Activated CD4-positive, alpha-beta T cell treated with anti-CD3 and anti-CD28 coated beads for 36 hours (primary cell): ENCODE measurements at regions not wholly inside any gene's neighbourhood (a gene's known extent, or its start where the extent isn't known, plus 50 kb on each side); places are given as distances from the start of the nearest gene placed in this dataset.

ENCODE experiments used
- ATAC-seq: fragments of 200-7000 bp; cut with Tn5 transposase; one replicate; pipeline ENCODE4 v1.10.0; 2021; ENCODE audit warnings: mild to moderate bottlenecking, moderate library complexity
- CTCF ChIA-PET: fragments of 350-600 bp; sonication (Branson Sonifier 250); formaldehyde crosslinking; loops from one replicate; lab custom pipeline; 2021; ENCODE audit warnings: antibody characterized with exemption; lab: Charles Lee
- POLR2A ChIA-PET: fragments of 350-600 bp; sonication (Branson Sonifier 250); formaldehyde crosslinking; loops from one replicate; lab custom pipeline; 2021; ENCODE audit warnings: antibody characterized with exemption, inconsistent platforms; lab: Charles Lee
- DNase-seq: peaks from one replicate; pipeline ENCODE4 v3.0.0-alpha.2; 2020
- H3K27ac Mint-ChIP-seq: one replicate; pipeline ENCODE4 v1.8.0; 2021; ENCODE audit warnings: mixed read lengths
- H3K27me3 Mint-ChIP-seq: one replicate; pipeline ENCODE4 v1.8.0; 2021; ENCODE audit warnings: mixed read lengths
- H3K36me3 Mint-ChIP-seq: one replicate; pipeline ENCODE4 v1.8.0; 2021; ENCODE audit warnings: low read depth, mixed read lengths
- H3K4me1 Mint-ChIP-seq: one replicate; pipeline ENCODE4 v1.8.0; 2021; ENCODE audit warnings: mixed read lengths
- H3K4me3 Mint-ChIP-seq: one replicate; pipeline ENCODE4 v1.8.0; 2021; ENCODE audit warnings: mild to moderate bottlenecking, moderate library complexity, mixed read lengths
- H3K9me3 Mint-ChIP-seq: one replicate; pipeline ENCODE4 v1.8.0; 2021; ENCODE audit warnings: low read depth, mixed read lengths
- intact Hi-C, 2 experiments: fragments of 100-400 bp; cut with DNase I in 1 of 2; cut with micrococcal nuclease in 1 of 2; formaldehyde crosslinking; loops; one replicate each; pipeline versions ENCODE4 v1.14.2 to v1.15.1; 2022 to 2024; cut with DNase I, micrococcal nuclease

- Mint-ChIP-seq H3K27ac (no peak overlapping the region), H3K9me3 (peaks cover 5% of the 10 kb centered on the region), H3K36me3 (no peaks in the 10 kb centered on the region), H3K4me1 (no peaks in the 10 kb centered on the region), H3K4me3 (no peak overlapping the region), H3K27me3 (no peaks in the 10 kb centered on the region)
- ATAC-seq = no peak
- ChIA-PET CTCF (no interaction called here), POLR2A (no interaction called here)
- DNase-seq = no peak
- intact Hi-C loops = no loop called here
Measured at GRCh38 chr6:147768969-147769368, 260.5 kb downstream of the SAMD5 start.

- H3K27ac Mint-ChIP-seq = no peak overlapping the region
- H3K27me3 Mint-ChIP-seq = no peaks in the 10 kb centered on the region
- intact Hi-C loops = loop anchor here in 1 of 2 experiments (5.0 kb wide), 1 partner anchor 1118 kb away; no protein-coding TSS in a partner anchor
- no peak overlapping the region for H3K4me3 Mint-ChIP-seq
- CTCF ChIA-PET = interaction anchor here (0.6 kb wide), 1 partner anchor 1643 kb away, joined by 4 read pairs; no protein-coding TSS in a partner anchor
- DNase-seq (no peak), ATAC-seq (no peak)
- no peaks in the 10 kb centered on the region for H3K4me1 Mint-ChIP-seq
- peaks cover 5% of the 10 kb centered on the region for H3K9me3 Mint-ChIP-seq
- no peaks in the 10 kb centered on the region for H3K36me3 Mint-ChIP-seq
- POLR2A ChIA-PET = no interaction called here
Measured at GRCh38 chr6:147769496-147770087, 261.1 kb downstream of the SAMD5 start.

GRCh38 chr6:147770221-147770620 lies 261.7 kb downstream of the SAMD5 start:
- ATAC-seq (no peak), DNase-seq (no peak)
- CTCF ChIA-PET = interaction anchor here (0.6 kb wide), 1 partner anchor 1644 kb away, joined by 4 read pairs; no protein-coding TSS in a partner anchor
- Mint-ChIP-seq H3K27me3 (no peaks in the 10 kb centered on the region), H3K27ac (no peak overlapping the region), H3K4me1 (no peaks in the 10 kb centered on the region), H3K4me3 (no peak overlapping the region), H3K36me3 (no peaks in the 10 kb centered on the region), H3K9me3 (peaks cover 5% of the 10 kb centered on the region)
- POLR2A ChIA-PET = no interaction called here
- intact Hi-C loops = loop anchor here in 1 of 2 experiments (5.0 kb wide), 1 partner anchor 1117 kb away; no protein-coding TSS in a partner anchor

- Mint-ChIP-seq H3K9me3 (no peaks in the 10 kb centered on the region), H3K36me3 (no peaks in the 10 kb centered on the region), H3K4me1 (no peaks in the 10 kb centered on the region), H3K27ac (no peak overlapping the region), H3K4me3 (no peak overlapping the region), H3K27me3 (no peaks in the 10 kb centered on the region)
- CTCF ChIA-PET = no interaction called here
- intact Hi-C loops = loop anchor here in 1 of 2 experiments (5.0 kb wide), 1 partner anchor 1115 kb away; no protein-coding TSS in a partner anchor
- DNase-seq = no peak
- ATAC-seq = no peak
- POLR2A ChIA-PET = no interaction called here
Measured at GRCh38 chr6:147772724-147773123, 264.2 kb downstream of the SAMD5 start.

GRCh38 chr6:147774856-147775255 lies 266.4 kb downstream of the SAMD5 start:
- ChIA-PET CTCF (no interaction called here), POLR2A (no interaction called here)
- Mint-ChIP-seq H3K27ac (no peak overlapping the region), H3K36me3 (no peaks in the 10 kb centered on the region), H3K4me1 (no peaks in the 10 kb centered on the region), H3K9me3 (no peaks in the 10 kb centered on the region), H3K27me3 (no peaks in the 10 kb centered on the region), H3K4me3 (no peak overlapping the region)
- intact Hi-C loops = loop anchor here in 1 of 2 experiments (5.0 kb wide), 1 partner anchor 1112 kb away; no protein-coding TSS in a partner anchor
- ATAC-seq (no peak), DNase-seq (no peak)

- no peak for DNase-seq
- H3K4me3 Mint-ChIP-seq = no peak overlapping the region
- H3K27ac Mint-ChIP-seq = no peak overlapping the region
- H3K9me3 Mint-ChIP-seq = no peaks in the 10 kb centered on the region
- CTCF ChIA-PET = interaction anchor here (0.7 kb wide), 1 partner anchor 147 kb away, joined by 3 read pairs; no protein-coding TSS in a partner anchor
- ATAC-seq = no peak
- H3K4me1 Mint-ChIP-seq = no peaks in the 10 kb centered on the region
- POLR2A ChIA-PET = no interaction called here
- no peaks in the 10 kb centered on the region for H3K36me3 Mint-ChIP-seq
- no peaks in the 10 kb centered on the region for H3K27me3 Mint-ChIP-seq
- intact Hi-C loops = no loop called here
Measured at GRCh38 chr6:147776631-147777213, 268.2 kb downstream of the SAMD5 start.

GRCh38 chr6:147779624-147780023 lies 271.1 kb downstream of the SAMD5 start:
- DNase-seq (no peak), ATAC-seq (no peak)
- Mint-ChIP-seq H3K27ac (no peak overlapping the region), H3K4me1 (no peaks in the 10 kb centered on the region), H3K27me3 (no peaks in the 10 kb centered on the region), H3K36me3 (no peaks in the 10 kb centered on the region), H3K4me3 (no peak overlapping the region), H3K9me3 (no peaks in the 10 kb centered on the region)
- CTCF ChIA-PET = no interaction called here
- intact Hi-C loops = no loop called here
- POLR2A ChIA-PET = no interaction called here

GRCh38 chr6:147782302-147782701 lies 273.8 kb downstream of the SAMD5 start:
- no peaks in the 10 kb centered on the region for H3K36me3 Mint-ChIP-seq
- DNase-seq (no peak), ATAC-seq (no peak)
- no peak overlapping the region for H3K27ac Mint-ChIP-seq
- intact Hi-C loops = no loop called here
- no peak overlapping the region for H3K4me3 Mint-ChIP-seq
- no peaks in the 10 kb centered on the region for H3K9me3 Mint-ChIP-seq
- CTCF ChIA-PET = no interaction called here
- no peaks in the 10 kb centered on the region for H3K4me1 Mint-ChIP-seq
- POLR2A ChIA-PET = no interaction called here
- no peaks in the 10 kb centered on the region for H3K27me3 Mint-ChIP-seq

- ATAC-seq (no peak), DNase-seq (no peak)
- intact Hi-C loops = no loop called here
- no peak overlapping the region for H3K4me3 Mint-ChIP-seq
- POLR2A ChIA-PET = no interaction called here
- H3K36me3 Mint-ChIP-seq = no peaks in the 10 kb centered on the region
- H3K27me3 Mint-ChIP-seq = peaks cover 2% of the 10 kb centered on the region
- H3K27ac Mint-ChIP-seq = no peak overlapping the region
- CTCF ChIA-PET = no interaction called here
- no peaks in the 10 kb centered on the region for H3K4me1 Mint-ChIP-seq
- H3K9me3 Mint-ChIP-seq = no peaks in the 10 kb centered on the region
Measured at GRCh38 chr6:147784371-147784770, 275.9 kb downstream of the SAMD5 start.

- CTCF ChIA-PET = no interaction called here
- no peak for ATAC-seq
- no peaks in the 10 kb centered on the region for H3K36me3 Mint-ChIP-seq
Measured at GRCh38 chr6:147787417-147787816, 278.9 kb downstream of the SAMD5 start.

GRCh38 chr6:147789430-147789947 lies 281.0 kb downstream of the SAMD5 start:
- POLR2A ChIA-PET = no interaction called here
- CTCF ChIA-PET = interaction anchor here (0.6 kb wide), 1 partner anchor 276 kb away, joined by 3 read pairs; no protein-coding TSS in a partner anchor
- Mint-ChIP-seq H3K4me3 (no peak overlapping the region), H3K27me3 (peaks cover 2% of the 10 kb centered on the region), H3K4me1 (no peaks in the 10 kb centered on the region), H3K36me3 (no peaks in the 10 kb centered on the region), H3K9me3 (peaks cover under 1% of the 10 kb centered on the region), H3K27ac (no peak overlapping the region)
- no peak for DNase-seq
- intact Hi-C loops = no loop called here
- no peak for ATAC-seq

More at GRCh38 chr6:147787417-147787816, 278.9 kb downstream of the SAMD5 start:
- DNase-seq = no peak
- Mint-ChIP-seq H3K4me1 (no peaks in the 10 kb centered on the region), H3K27me3 (peaks cover 2% of the 10 kb centered on the region), H3K4me3 (no peak overlapping the region), H3K27ac (no peak overlapping the region), H3K9me3 (no peaks in the 10 kb centered on the region)
- POLR2A ChIA-PET = no interaction called here
- intact Hi-C loops = no loop called here
